Uterus (tissue), 2 donors: ENCODE measurements at regions not wholly inside any gene's neighbourhood (a gene's known extent, or its start where the extent isn't known, plus 50 kb on each side); places are given as distances from the start of the nearest gene placed in this dataset.

Source experiments
- CTCF ChIP-seq, 4 experiments: fragments of 200-600 bp in 2 of 4; fragments of 450-650 bp in 2 of 4; sonication (generic) in 2 of 4; IDR thresholded peaks; one replicate each; pipeline ENCODE4 v1.5.1; 2016 to 2019; ENCODE audit warnings: antibody characterized with exemption in 4 of 4, mild to moderate bottlenecking in 2 of 4, moderate library complexity in 1 of 4
- POLR2A ChIP-seq, 2 donors: fragments of 450-650 bp; IDR thresholded peaks; one replicate each; pipeline ENCODE4 v1.6.1; 2016; ENCODE audit warnings: antibody characterized with exemption in 2 of 2, mild to moderate bottlenecking in 1 of 2, moderate library complexity in 1 of 2

DNA sequence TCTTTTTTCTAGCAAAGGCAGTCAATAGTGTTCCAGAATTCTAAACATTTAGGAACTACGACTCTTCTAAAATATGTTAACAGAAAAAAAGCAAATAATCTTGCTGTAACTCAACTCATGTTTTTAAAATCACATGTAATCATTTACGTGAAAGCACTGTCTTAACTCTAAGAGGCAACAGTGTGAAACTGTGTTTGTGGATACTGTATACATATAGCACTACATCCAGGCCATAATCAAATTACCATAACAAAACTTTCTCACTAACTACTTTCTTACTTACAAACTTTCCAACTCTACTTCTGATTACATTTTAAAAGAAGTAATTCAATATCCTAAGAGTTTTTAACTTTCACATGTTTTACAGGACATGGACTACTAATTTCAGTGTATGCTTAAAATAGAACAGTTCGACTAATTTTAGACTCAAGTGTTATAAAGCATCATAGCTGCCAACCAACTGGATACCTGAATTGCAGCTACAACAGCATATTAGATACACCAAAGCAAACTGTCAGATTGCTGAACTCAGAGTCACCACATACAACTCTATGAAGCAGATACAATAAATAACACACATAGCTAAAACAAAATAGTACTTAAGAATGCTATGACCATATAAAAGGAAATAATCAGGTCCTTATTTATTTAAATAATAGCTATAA, 121.6 kb upstream of the BEND6 start:
- TF ChIP-seq CTCF (IDR thresholded peaks at IDR 0.05) (no peak), POLR2A (IDR thresholded peaks at IDR 0.05) (no peak)
